MM.1S (cell line): ENCODE measurements at regions not wholly inside any gene's neighbourhood (a gene's known extent, or its start where the extent isn't known, plus 50 kb on each side); places are given as distances from the start of the nearest gene placed in this dataset.

ENCODE experiments used
- DNase-seq: peaks from one replicate; pipeline ENCODE4 v3.0.0-alpha.2; 2015
- H2AFZ ChIP-seq: fragments of 300-600 bp; sonication (generic); 2 replicates; pipeline ENCODE4 v1.6.0; 2016; ENCODE audit warnings: antibody characterized with exemption, low read length
- H3F3A ChIP-seq: fragments of 300-600 bp; sonication (generic); 2 replicates; pipeline ENCODE4 v1.6.1; 2016; ENCODE audit warnings: mild to moderate bottlenecking, antibody characterized with exemption, low read length, moderate library complexity, mixed read lengths; ENCODE audit not compliant: insufficient read depth
- H3K27ac ChIP-seq: fragments of 300-600 bp; sonication (generic); 2 replicates; pipeline ENCODE4 v1.5.1; 2016; ENCODE audit warnings: mild to moderate bottlenecking, low read length
- H3K27me3 ChIP-seq: fragments of 300-600 bp; sonication (generic); replicated peaks from 2 replicates; pipeline ENCODE4 v1.6.0; 2016; ENCODE audit warnings: low read length; ENCODE audit not compliant: insufficient read depth
- H3K36me3 ChIP-seq: fragments of 300-600 bp; sonication (generic); replicated peaks from 2 replicates; pipeline ENCODE4 v1.6.1; 2016; ENCODE audit warnings: mild to moderate bottlenecking, low read length, mixed read lengths; ENCODE audit not compliant: insufficient read depth
- H3K4me1 ChIP-seq: fragments of 300-600 bp; sonication (generic); 2 replicates; pipeline ENCODE4 v1.6.1; 2016; ENCODE audit warnings: low read length, mixed read lengths
- H3K4me2 ChIP-seq: fragments of 300-600 bp; sonication (generic); 2 replicates; pipeline ENCODE4 v1.6.0; 2016; ENCODE audit warnings: low read depth, low read length
- H3K4me3 ChIP-seq: fragments of 300-600 bp; sonication (generic); 2 replicates; pipeline ENCODE4 v1.5.1; 2016; ENCODE audit warnings: low read length, mixed read lengths
- H3K79me2 ChIP-seq: fragments of 300-600 bp; sonication (generic); 2 replicates; pipeline ENCODE4 v1.6.1; 2016; ENCODE audit warnings: mixed run types, low read length, mixed read lengths
- H3K9ac ChIP-seq: fragments of 300-600 bp; sonication (generic); 2 replicates; pipeline ENCODE4 v1.6.1; 2016; ENCODE audit warnings: low read length, mixed read lengths
- H3K9me2 ChIP-seq: fragments of 300-600 bp; sonication (generic); replicated peaks from 2 replicates; pipeline ENCODE4 v1.6.1; 2016; ENCODE audit warnings: mild to moderate bottlenecking, low read length, mixed read lengths; ENCODE audit not compliant: insufficient read depth
- H3K9me3 ChIP-seq: fragments of 300-600 bp; sonication (generic); replicated peaks from 2 replicates; pipeline ENCODE4 v1.6.1; 2016; ENCODE audit warnings: mild to moderate bottlenecking, low read length, mixed read lengths; ENCODE audit not compliant: insufficient read depth
- H4K20me1 ChIP-seq: fragments of 300-600 bp; sonication (generic); 2 replicates; pipeline ENCODE4 v1.6.1; 2016; ENCODE audit warnings: mild to moderate bottlenecking, low read length, moderate library complexity, mixed read lengths; ENCODE audit not compliant: insufficient read depth
- EZH2 ChIP-seq: fragments of 300-600 bp; sonication (generic); optimal IDR thresholded peaks from 2 replicates; pipeline ENCODE3; 2017; ENCODE audit warnings: low read depth, mild to moderate bottlenecking, antibody characterized with exemption, low read length, mixed read lengths
- EZH2phosphoT487 ChIP-seq: fragments of 300-600 bp; sonication (generic); IDR thresholded peaks from 2 replicates; pipeline ENCODE4 v1.6.1; 2018; ENCODE audit warnings: antibody characterized with exemption, low read length
- TF ChIP-seq, protein P1 (sequence below): fragments of 300-600 bp; sonication (generic); IDR thresholded peaks from 2 replicates; pipeline ENCODE4 v1.5.1; 2016; ENCODE audit warnings: antibody characterized with exemption, low read length, mixed read lengths

DNA sequence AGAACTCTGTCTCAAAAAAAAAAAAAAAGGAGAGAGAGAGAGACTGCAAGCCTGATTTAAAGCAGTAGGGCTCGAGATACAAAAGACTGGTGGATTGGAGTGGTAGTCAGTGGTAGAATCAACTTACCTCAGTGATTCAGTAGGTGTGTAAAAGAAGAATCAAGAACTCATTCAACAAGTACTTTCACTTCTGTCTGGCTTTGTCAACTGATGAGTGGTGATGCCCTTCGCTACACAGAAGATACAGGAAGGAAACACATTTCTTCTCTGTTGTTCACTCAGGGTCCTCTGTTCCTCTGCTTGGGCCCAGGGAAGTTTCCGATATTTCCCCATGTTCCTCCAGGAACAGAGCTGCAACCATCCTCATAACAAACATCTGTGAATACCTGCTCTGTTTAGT is 68.6 kb upstream of the COG2 start:
- DNase-seq, result no peak
- Histone ChIP-seq H3K27me3 (no peaks in the 10 kb centered on the region), H3K79me2 (no peaks in the 10 kb centered on the region), H3K4me1 (no peaks in the 10 kb centered on the region), H3K9me2 (no peaks in the 10 kb centered on the region), H3K4me2 (no peak overlapping the region), H3K9me3 (no peaks in the 10 kb centered on the region), H3K4me3 (no peak overlapping the region), H3F3A (no peaks in the 10 kb centered on the region), H2AFZ (no peak overlapping the region), H3K9ac (no peak overlapping the region), H4K20me1 (no peaks in the 10 kb centered on the region), H3K36me3 (no peaks in the 10 kb centered on the region), H3K27ac (no peak overlapping the region)
- TF ChIP-seq EZH2, result no peak
- TF ChIP-seq, protein P1, sequence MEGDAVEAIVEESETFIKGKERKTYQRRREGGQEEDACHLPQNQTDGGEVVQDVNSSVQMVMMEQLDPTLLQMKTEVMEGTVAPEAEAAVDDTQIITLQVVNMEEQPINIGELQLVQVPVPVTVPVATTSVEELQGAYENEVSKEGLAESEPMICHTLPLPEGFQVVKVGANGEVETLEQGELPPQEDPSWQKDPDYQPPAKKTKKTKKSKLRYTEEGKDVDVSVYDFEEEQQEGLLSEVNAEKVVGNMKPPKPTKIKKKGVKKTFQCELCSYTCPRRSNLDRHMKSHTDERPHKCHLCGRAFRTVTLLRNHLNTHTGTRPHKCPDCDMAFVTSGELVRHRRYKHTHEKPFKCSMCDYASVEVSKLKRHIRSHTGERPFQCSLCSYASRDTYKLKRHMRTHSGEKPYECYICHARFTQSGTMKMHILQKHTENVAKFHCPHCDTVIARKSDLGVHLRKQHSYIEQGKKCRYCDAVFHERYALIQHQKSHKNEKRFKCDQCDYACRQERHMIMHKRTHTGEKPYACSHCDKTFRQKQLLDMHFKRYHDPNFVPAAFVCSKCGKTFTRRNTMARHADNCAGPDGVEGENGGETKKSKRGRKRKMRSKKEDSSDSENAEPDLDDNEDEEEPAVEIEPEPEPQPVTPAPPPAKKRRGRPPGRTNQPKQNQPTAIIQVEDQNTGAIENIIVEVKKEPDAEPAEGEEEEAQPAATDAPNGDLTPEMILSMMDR, result no peak
- no peak for TF ChIP-seq EZH2phosphoT487

DNA sequence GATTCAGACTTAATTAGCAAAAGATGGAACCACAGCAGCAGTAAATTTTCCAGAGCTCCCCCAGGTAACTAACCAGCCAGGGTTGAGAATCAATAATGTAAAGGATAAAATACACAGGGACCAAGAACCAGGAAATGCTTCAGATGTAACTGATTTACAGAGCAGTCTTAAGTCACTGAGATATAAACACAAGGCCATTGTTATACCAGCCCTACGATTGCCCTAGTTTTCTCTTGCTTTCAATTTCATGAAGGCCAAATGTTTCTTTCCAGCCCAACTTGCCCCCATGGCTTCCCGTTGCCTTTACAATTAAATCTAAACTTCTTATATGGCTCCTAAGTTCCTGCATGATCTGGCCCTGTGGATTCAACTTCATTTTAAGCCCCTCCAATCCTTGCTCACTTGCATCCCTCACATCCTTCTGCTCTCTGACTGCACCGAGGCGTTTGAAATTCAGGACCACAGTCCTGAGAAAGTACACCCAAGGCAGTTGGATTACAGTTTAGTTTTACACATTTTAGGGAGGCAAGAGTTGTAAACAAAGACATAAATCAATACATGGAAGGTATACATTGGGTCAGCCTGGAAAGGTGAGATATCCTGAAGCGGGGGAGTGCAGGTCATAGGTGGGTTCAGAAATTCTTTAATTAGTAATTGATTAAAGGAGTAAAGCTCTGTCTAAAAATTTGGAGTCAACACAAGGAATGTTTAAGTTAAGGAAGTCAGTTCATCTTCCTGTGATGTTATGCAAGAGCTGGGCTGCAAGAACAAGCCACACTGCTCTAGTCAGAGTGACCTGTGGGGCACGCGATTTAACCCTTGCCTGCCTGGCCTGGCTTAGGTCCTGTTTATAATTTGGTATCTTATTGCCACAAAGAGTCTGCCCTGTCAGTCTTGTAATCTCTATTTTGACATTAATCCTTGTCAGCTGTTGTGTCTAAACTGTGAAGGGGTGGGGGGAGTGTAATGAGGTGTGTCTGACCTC is 69.9 kb upstream of the COG2 start:
- Histone ChIP-seq H3K36me3 (no peaks in the 10 kb centered on the region), H3K4me3 (no peak overlapping the region), H3K4me1 (no peaks in the 10 kb centered on the region), H3K79me2 (no peaks in the 10 kb centered on the region), H3F3A (no peaks in the 10 kb centered on the region), H3K9me3 (no peaks in the 10 kb centered on the region), H3K4me2 (peak overlapping the region; percentile 1; the same call in 1 of the 2 replicates), H3K27ac (no peak overlapping the region), H3K9me2 (no peaks in the 10 kb centered on the region), H4K20me1 (no peaks in the 10 kb centered on the region), H3K27me3 (no peaks in the 10 kb centered on the region), H3K9ac (no peak overlapping the region), H2AFZ (peak overlapping the region; percentile 3; the same call in 1 of the 2 replicates)
- TF ChIP-seq EZH2phosphoT487 (no peak), EZH2 (no peak)
- TF ChIP-seq, protein P1, result no peak
- DNase-seq, result no peak

GRCh38 chr1:230570724-230571360 is 71.4 kb upstream of the COG2 start:
- no peak overlapping the region for H3K4me2 ChIP-seq
- H3K9me2 ChIP-seq, result no peaks in the 10 kb centered on the region
- H2AFZ ChIP-seq, result no peak overlapping the region
- no peaks in the 10 kb centered on the region for H4K20me1 ChIP-seq
- no peaks in the 10 kb centered on the region for H3K79me2 ChIP-seq
- H3F3A ChIP-seq, result no peaks in the 10 kb centered on the region
- no peak overlapping the region for H3K27ac ChIP-seq
- no peaks in the 10 kb centered on the region for H3K4me1 ChIP-seq
- no peak for DNase-seq
- no peak overlapping the region for H3K9ac ChIP-seq
- H3K9me3 ChIP-seq, result no peaks in the 10 kb centered on the region
- no peaks in the 10 kb centered on the region for H3K36me3 ChIP-seq
- TF ChIP-seq EZH2phosphoT487, result no peak
- no peaks in the 10 kb centered on the region for H3K27me3 ChIP-seq
- no peak overlapping the region for H3K4me3 ChIP-seq

DNA sequence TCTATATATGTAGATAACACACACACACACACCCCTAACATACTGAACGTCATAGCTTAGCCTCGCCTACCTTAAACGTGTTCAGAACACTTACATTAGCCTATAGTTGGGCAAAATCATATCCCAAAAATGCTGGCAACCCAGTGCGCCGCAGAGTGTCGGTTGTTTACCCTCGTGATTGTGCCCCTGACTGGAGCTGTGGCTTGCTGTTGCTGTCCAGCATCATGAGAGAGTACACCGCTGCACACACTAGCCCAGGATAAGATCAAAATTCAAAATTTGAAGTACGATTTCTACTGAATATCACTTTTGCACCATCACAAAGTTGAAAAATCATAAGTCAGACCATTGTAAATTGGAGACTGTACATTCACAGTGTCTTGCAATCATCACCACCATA is 73.1 kb upstream of the COG2 start:
- Histone ChIP-seq H4K20me1 (no peaks in the 10 kb centered on the region), H3K4me1 (no peaks in the 10 kb centered on the region)
- TF ChIP-seq, protein P1, result no peak
- TF ChIP-seq EZH2phosphoT487 (no peak), EZH2 (no peak)

More for the DNA sequence above, 73.1 kb upstream of the COG2 start:
- no peak for DNase-seq
- no peak overlapping the region for H2AFZ ChIP-seq
- H3K79me2 ChIP-seq, result no peaks in the 10 kb centered on the region
- no peaks in the 10 kb centered on the region for H3K27me3 ChIP-seq
- H3K27ac ChIP-seq, result no peak overlapping the region
- no peaks in the 10 kb centered on the region for H3K9me3 ChIP-seq
- no peak overlapping the region for H3K4me2 ChIP-seq
- H3K9ac ChIP-seq, result no peak overlapping the region
- no peaks in the 10 kb centered on the region for H3K36me3 ChIP-seq
- no peaks in the 10 kb centered on the region for H3F3A ChIP-seq
- H3K4me3 ChIP-seq, result no peak overlapping the region
- H3K9me2 ChIP-seq, result no peaks in the 10 kb centered on the region
